ENCODE measurements at regions not wholly inside any gene's neighbourhood (a gene's known extent, or its start where the extent isn't known, plus 50 kb on each side); places are given as distances from the start of the nearest gene placed in this dataset.
A peak's percentile ranks its signal among the peaks of the same experiment; 100 is the strongest.

GRCh38 chr14:58724702-58725101, 86.9 kb downstream of the DACT1 start:
- no peak for DNase-seq (ENCODE audit: low read depth in 2 of 2)
- H3K4me3 ChIP-seq (replicated peaks in 1 of 2; ENCODE audit: low read depth in 2 of 2, low read length in 2 of 2) = no peak overlapping the region
- no peak for TF ChIP-seq CTCF (IDR thresholded peaks at IDR 0.05; ENCODE audit: low read depth, low read length)

DNA sequence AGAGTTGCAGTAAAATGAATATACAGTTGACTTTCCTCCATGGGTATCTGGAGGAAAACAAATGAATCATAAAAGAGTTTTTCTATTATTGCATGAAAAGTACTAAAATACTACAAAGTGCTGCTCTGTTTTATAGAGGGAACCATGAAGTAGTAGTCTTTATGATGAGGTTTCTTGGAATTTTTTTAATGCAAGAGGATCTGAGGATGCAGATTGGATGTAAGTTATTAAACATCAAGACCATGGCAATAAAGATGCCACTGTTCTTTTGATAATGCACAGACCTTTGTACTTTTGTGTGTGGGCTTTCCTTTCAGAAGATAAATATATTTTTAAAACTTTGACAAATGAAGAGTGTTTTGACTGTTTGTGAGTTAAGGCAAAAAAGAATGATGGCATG, 87.5 kb downstream of the DACT1 start:
- DNase-seq (ENCODE audit: low read depth in 2 of 2) = no peak
- no peak for TF ChIP-seq CTCF (IDR thresholded peaks at IDR 0.05; ENCODE audit: low read depth, low read length)

GRCh38 chr14:58725871-58726270, 88.1 kb downstream of the DACT1 start:
- no peak for DNase-seq (ENCODE audit: low read depth in 2 of 2)
- no peak overlapping the region for H3K4me3 ChIP-seq (replicated peaks in 1 of 2; ENCODE audit: low read depth in 2 of 2, low read length in 2 of 2)
- TF ChIP-seq CTCF (IDR thresholded peaks at IDR 0.05; ENCODE audit: low read depth, low read length) = no peak

More for the DNA sequence above, 87.5 kb downstream of the DACT1 start:
- H3K4me3 ChIP-seq (replicated peaks in 1 of 2; ENCODE audit: low read depth in 2 of 2, low read length in 2 of 2) = no peak overlapping the region

- no peak for TF ChIP-seq CTCF (IDR thresholded peaks at IDR 0.05; ENCODE audit: low read depth, low read length)
- no peak overlapping the region for H3K4me3 ChIP-seq (replicated peaks in 1 of 2; ENCODE audit: low read depth in 2 of 2, low read length in 2 of 2)
- peak in 1 of 2 donors; percentile 57 for DNase-seq (ENCODE audit: low read depth in 2 of 2)
Measured at GRCh38 chr14:58730792-58731464, 93.2 kb downstream of the DACT1 start.

DNA sequence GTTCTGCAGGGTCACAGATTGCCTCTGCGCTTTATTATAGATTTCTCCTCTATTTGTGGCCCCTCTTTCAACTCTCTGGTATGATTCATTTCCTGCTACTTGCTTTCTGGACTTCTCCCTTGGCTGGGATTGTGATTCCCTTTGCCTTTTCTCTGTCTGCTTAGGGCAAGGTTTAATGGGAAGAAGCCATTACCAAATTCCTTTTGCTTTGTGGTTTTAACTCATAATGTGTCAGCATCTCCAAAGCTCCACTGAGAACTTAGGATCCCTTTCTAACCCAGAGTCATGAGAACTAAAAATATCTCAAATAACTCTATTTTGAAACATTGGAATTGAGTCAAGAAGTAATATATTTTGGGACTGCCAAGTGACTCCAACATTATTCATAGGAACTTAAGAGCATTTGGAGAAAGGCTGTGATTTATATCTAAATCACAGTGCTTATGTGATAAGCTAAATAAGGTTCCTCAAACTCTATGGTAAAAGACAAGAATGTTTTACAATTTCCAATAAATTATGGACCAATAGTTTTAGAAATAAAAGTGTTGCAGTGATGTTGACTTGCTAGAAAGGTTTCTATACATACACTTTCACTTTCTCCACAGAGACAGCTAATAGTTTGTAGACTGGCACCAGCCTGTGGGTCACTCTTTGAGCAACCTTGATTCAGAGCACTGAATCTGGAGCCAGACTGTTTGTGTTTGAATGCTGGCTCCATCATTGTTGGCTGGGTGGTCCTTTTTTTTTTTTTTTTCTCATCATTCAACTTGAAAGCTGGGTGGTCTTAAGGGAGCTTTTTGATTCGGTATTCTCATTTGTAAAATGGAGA, 93.9 kb downstream of the DACT1 start:
- DNase-seq (ENCODE audit: low read depth in 2 of 2) = peak; percentile 95 to 99
- no peak for TF ChIP-seq CTCF (IDR thresholded peaks at IDR 0.05; ENCODE audit: low read depth, low read length)
- no peak overlapping the region for H3K4me3 ChIP-seq (replicated peaks in 1 of 2; ENCODE audit: low read depth in 2 of 2, low read length in 2 of 2)

GRCh38 chr14:58732387-58732786, 94.6 kb downstream of the DACT1 start:
- DNase-seq (ENCODE audit: low read depth in 2 of 2) = no peak
- no peak overlapping the region for H3K4me3 ChIP-seq (replicated peaks in 1 of 2; ENCODE audit: low read depth in 2 of 2, low read length in 2 of 2)
- no peak for TF ChIP-seq CTCF (IDR thresholded peaks at IDR 0.05; ENCODE audit: low read depth, low read length)

Data from cardiac fibroblast (primary cell).